SK-N-SH treated with all-trans-retinoic acid at 6 μM for 48 hours (cell line): ENCODE measurements at regions not wholly inside any gene's neighbourhood (a gene's known extent, or its start where the extent isn't known, plus 50 kb on each side); places are given as distances from the start of the nearest gene placed in this dataset.
"Not testable (repeated sequence)": the region's sequence is repeated elsewhere in the genome, so short reads cannot be mapped to it uniquely, and the experiment has no call there.

Source experiments
- ATAC-seq: fragments of 200-7000 bp; cut with Tn5 transposase; 3 replicates; pipeline ENCODE4 v1.9.1; 2020; ENCODE audit warnings: mild to moderate bottlenecking, moderate library complexity
- BACH2 ChIP-seq: fragments of 250-450 bp; sonication (Bioruptor Pico); IDR thresholded peaks from 2 replicates; pipeline ENCODE4 v1.9.0; 2021; ENCODE audit warnings: mild to moderate bottlenecking, borderline replicate concordance
- CSDC2 ChIP-seq: fragments of 250-450 bp; sonication (Bioruptor Pico); IDR thresholded peaks from 2 replicates; pipeline ENCODE4 v1.5.0; 2020; ENCODE audit warnings: mild to moderate bottlenecking, moderate library complexity
- GLIS3 ChIP-seq: fragments of 250-450 bp; sonication (Bioruptor Pico); IDR thresholded peaks from 2 replicates; pipeline ENCODE4 v1.5.0; 2020; ENCODE audit warnings: mild to moderate bottlenecking, moderate library complexity
- ISL1 ChIP-seq: fragments of 250-450 bp; sonication (Bioruptor Pico); IDR thresholded peaks from 2 replicates; pipeline ENCODE4 v2.1.2; 2022; ENCODE audit warnings: mild to moderate bottlenecking, moderate library complexity
- PPARA ChIP-seq: fragments of 250-450 bp; sonication (Bioruptor Pico); IDR thresholded peaks from 2 replicates; pipeline ENCODE4 v1.5.0; 2020; ENCODE audit warnings: mild to moderate bottlenecking, borderline replicate concordance
- RARB ChIP-seq: fragments of 250-450 bp; sonication (Bioruptor Pico); IDR thresholded peaks from 2 replicates; pipeline ENCODE4 v1.8.0; 2021; ENCODE audit warnings: mild to moderate bottlenecking, moderate library complexity
- SNAI2 ChIP-seq: fragments of 250-450 bp; sonication (Bioruptor Pico); IDR thresholded peaks from 2 replicates; pipeline ENCODE4 v1.5.0; 2020; ENCODE audit warnings: mild to moderate bottlenecking, moderate library complexity
- TCF4 ChIP-seq: fragments of 250-450 bp; sonication (Bioruptor Pico); IDR thresholded peaks from 2 replicates; pipeline ENCODE4 v1.8.0; 2021; ENCODE audit warnings: mild to moderate bottlenecking, moderate library complexity, borderline replicate concordance
- TOX ChIP-seq: fragments of 250-450 bp; sonication (Bioruptor Pico); IDR thresholded peaks from 2 replicates; pipeline ENCODE4 v1.8.0; 2021; ENCODE audit warnings: mild to moderate bottlenecking, moderate library complexity, borderline replicate concordance
- ZC3H10 ChIP-seq: fragments of 250-450 bp; sonication (Bioruptor Pico); IDR thresholded peaks from 2 replicates; pipeline ENCODE4 v1.5.1; 2021; ENCODE audit warnings: mild to moderate bottlenecking, moderate library complexity
- ZFP3 ChIP-seq: fragments of 250-450 bp; sonication (Bioruptor Pico); IDR thresholded peaks from 2 replicates; pipeline ENCODE4 v1.5.0; 2020; ENCODE audit warnings: mild to moderate bottlenecking, moderate library complexity
- ZFP30 ChIP-seq: fragments of 450-650 bp; formaldehyde crosslinking; IDR thresholded peaks from 2 replicates; pipeline ENCODE4 v1.5.0; 2022; ENCODE audit warnings: mild to moderate bottlenecking, moderate library complexity
- ZNF565 ChIP-seq: fragments of 450-650 bp; formaldehyde crosslinking; conservative IDR thresholded peaks from 2 replicates; pipeline ENCODE4 v1.5.0; 2020; ENCODE audit warnings: low read depth, mild to moderate bottlenecking, moderate library complexity
- ZNF70 ChIP-seq: fragments of 450-650 bp; formaldehyde crosslinking; IDR thresholded peaks from 2 replicates; pipeline ENCODE4 v1.5.0; 2020; ENCODE audit warnings: mild to moderate bottlenecking, moderate library complexity
- ZNF8 ChIP-seq: fragments of 450-650 bp; formaldehyde crosslinking; IDR thresholded peaks from 2 replicates; pipeline ENCODE4 v1.5.0; 2020; ENCODE audit warnings: mild to moderate bottlenecking, moderate library complexity
- TF ChIP-seq, protein P1 (sequence below): fragments of 250-450 bp; sonication (Bioruptor Pico); IDR thresholded peaks from 2 replicates; pipeline ENCODE4 v1.5.0; 2020; ENCODE audit warnings: mild to moderate bottlenecking, moderate library complexity
- TF ChIP-seq, protein P2 (sequence below): fragments of 250-450 bp; sonication (Bioruptor Pico); IDR thresholded peaks from 2 replicates; pipeline ENCODE4 v1.8.0; 2020; ENCODE audit warnings: mild to moderate bottlenecking, moderate library complexity, borderline replicate concordance
- TF ChIP-seq, protein P3 (sequence below): fragments of 250-450 bp; sonication (Bioruptor Pico); IDR thresholded peaks from 2 replicates; pipeline ENCODE4 v1.8.0; 2021; ENCODE audit warnings: low read depth, mild to moderate bottlenecking, moderate library complexity, borderline replicate concordance
- TF ChIP-seq, protein P4 (sequence below): fragments of 250-450 bp; sonication (Bioruptor Pico); IDR thresholded peaks from 2 replicates; pipeline ENCODE4 v1.5.1; 2020; ENCODE audit warnings: low read depth, mild to moderate bottlenecking, moderate library complexity

DNA sequence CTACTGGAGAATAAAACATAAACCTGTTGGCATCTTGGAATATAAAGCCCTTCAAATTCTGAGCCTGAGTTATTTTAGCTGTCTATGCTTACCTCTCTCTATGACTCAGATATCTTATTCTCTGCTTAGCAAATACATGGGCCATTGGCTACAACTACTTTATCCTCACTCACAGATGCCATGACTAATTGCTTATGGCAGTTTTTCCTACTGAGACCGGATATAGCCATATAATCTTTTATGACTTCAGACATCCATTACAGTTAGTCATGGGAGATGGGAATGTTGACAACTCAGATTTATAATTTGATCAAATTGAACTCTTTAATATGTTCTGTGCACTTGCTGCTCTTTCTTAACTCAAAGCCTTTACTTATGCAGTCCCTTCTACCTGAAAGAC, 502.4 kb upstream of the ATP2B1 start:
- TF ChIP-seq ISL1 (CRISPR knock-in tag): peak; percentile 83
- TF ChIP-seq, protein P1, sequence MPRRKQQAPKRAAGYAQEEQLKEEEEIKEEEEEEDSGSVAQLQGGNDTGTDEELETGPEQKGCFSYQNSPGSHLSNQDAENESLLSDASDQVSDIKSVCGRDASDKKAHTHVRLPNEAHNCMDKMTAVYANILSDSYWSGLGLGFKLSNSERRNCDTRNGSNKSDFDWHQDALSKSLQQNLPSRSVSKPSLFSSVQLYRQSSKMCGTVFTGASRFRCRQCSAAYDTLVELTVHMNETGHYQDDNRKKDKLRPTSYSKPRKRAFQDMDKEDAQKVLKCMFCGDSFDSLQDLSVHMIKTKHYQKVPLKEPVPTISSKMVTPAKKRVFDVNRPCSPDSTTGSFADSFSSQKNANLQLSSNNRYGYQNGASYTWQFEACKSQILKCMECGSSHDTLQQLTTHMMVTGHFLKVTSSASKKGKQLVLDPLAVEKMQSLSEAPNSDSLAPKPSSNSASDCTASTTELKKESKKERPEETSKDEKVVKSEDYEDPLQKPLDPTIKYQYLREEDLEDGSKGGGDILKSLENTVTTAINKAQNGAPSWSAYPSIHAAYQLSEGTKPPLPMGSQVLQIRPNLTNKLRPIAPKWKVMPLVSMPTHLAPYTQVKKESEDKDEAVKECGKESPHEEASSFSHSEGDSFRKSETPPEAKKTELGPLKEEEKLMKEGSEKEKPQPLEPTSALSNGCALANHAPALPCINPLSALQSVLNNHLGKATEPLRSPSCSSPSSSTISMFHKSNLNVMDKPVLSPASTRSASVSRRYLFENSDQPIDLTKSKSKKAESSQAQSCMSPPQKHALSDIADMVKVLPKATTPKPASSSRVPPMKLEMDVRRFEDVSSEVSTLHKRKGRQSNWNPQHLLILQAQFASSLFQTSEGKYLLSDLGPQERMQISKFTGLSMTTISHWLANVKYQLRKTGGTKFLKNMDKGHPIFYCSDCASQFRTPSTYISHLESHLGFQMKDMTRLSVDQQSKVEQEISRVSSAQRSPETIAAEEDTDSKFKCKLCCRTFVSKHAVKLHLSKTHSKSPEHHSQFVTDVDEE (CRISPR knock-in tag): no peak
- TF ChIP-seq CSDC2: no peak
- peak; percentile 40; the same call in 1 of the 2 replicates for TF ChIP-seq ZFP3
- TF ChIP-seq TOX: no peak
- TF ChIP-seq, protein P2, sequence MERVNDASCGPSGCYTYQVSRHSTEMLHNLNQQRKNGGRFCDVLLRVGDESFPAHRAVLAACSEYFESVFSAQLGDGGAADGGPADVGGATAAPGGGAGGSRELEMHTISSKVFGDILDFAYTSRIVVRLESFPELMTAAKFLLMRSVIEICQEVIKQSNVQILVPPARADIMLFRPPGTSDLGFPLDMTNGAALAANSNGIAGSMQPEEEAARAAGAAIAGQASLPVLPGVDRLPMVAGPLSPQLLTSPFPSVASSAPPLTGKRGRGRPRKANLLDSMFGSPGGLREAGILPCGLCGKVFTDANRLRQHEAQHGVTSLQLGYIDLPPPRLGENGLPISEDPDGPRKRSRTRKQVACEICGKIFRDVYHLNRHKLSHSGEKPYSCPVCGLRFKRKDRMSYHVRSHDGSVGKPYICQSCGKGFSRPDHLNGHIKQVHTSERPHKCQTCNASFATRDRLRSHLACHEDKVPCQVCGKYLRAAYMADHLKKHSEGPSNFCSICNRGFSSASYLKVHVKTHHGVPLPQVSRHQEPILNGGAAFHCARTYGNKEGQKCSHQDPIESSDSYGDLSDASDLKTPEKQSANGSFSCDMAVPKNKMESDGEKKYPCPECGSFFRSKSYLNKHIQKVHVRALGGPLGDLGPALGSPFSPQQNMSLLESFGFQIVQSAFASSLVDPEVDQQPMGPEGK (CRISPR knock-in tag): 0 out of 2 replicates have a peak, but pooled peaks have one; percentile 44
- no peak for TF ChIP-seq PPARA (CRISPR knock-in tag)
- TF ChIP-seq TCF4 (CRISPR knock-in tag): no peak
- TF ChIP-seq, protein P3, sequence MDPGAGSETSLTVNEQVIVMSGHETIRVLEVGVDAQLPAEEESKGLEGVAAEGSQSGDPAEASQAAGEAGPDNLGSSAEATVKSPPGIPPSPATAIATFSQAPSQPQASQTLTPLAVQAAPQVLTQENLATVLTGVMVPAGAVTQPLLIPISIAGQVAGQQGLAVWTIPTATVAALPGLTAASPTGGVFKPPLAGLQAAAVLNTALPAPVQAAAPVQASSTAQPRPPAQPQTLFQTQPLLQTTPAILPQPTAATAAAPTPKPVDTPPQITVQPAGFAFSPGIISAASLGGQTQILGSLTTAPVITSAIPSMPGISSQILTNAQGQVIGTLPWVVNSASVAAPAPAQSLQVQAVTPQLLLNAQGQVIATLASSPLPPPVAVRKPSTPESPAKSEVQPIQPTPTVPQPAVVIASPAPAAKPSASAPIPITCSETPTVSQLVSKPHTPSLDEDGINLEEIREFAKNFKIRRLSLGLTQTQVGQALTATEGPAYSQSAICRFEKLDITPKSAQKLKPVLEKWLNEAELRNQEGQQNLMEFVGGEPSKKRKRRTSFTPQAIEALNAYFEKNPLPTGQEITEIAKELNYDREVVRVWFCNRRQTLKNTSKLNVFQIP (CRISPR knock-in tag): 0 out of 2 replicates have a peak, but pooled peaks have one; percentile 18
- TF ChIP-seq ZC3H10 (CRISPR knock-in tag): peak; percentile 74; the same call in 1 of the 2 replicates
- peak; percentile 37; the same call in 2 of the 3 replicates for ATAC-seq

DNA sequence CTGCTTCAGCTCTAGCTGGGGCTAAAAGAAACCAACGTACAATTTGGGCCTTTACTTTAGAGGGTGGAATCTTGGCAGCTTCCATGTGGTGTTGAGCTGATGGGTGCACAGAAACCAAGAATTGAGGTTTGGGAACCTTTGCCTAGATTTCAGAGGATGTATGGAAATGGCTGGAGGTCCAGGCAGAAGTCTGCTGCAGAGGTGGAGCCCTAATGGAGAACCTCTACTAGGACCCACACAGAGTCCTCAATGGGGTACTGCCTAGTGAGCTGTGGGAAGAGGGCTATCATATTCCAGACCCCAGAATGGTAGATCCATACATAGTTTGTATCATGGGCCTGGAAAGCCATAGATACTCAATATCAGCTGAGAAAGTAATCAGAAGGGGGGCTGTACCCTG, 500.4 kb upstream of the ATP2B1 start:
- TF ChIP-seq ISL1 (CRISPR knock-in tag): no peak
- TF ChIP-seq ZNF8 (CRISPR knock-in tag): no peak
- TF ChIP-seq TOX: no peak
- no peak for TF ChIP-seq ZNF70
- ATAC-seq: no peak

DNA sequence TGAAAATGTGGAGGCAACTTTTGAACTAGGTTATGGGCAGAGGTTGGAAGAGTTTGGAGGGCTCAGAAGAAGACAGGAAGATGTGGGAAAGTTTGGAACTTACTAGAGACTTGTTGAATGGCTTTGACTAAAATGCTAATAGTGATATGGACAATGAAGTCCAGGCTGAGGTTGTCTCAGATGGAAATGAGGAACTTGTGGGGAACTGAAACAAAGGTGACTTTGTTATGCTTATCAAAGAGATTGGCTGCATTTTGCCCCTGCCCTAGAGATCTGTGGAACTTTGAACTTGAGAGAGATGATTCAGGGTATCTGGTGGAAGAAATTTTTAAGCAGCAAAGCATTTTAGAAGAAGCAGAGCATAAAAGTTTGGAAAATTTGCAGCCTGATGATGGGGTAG, 499.7 kb upstream of the ATP2B1 start:
- not testable (repeated sequence) for ATAC-seq

DNA sequence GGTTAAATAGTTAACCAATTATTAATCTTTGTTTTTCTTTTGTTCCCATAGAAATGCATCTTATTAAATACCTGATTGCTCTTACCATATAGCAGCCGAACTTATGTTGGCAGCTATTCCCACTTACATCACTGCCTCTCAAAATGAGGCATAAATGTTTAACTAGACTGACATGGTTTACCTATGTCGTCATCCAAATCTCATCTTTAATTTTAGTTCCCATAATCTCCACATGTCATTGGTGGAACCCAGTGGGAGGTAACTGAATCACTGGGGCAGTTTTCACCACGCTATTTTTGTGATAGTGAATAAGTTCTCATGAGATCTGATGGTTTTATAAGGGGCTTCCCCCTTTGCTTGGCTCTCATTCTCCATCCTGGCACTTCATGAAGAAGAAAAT, 499.2 kb upstream of the ATP2B1 start:
- TF ChIP-seq, protein P4, sequence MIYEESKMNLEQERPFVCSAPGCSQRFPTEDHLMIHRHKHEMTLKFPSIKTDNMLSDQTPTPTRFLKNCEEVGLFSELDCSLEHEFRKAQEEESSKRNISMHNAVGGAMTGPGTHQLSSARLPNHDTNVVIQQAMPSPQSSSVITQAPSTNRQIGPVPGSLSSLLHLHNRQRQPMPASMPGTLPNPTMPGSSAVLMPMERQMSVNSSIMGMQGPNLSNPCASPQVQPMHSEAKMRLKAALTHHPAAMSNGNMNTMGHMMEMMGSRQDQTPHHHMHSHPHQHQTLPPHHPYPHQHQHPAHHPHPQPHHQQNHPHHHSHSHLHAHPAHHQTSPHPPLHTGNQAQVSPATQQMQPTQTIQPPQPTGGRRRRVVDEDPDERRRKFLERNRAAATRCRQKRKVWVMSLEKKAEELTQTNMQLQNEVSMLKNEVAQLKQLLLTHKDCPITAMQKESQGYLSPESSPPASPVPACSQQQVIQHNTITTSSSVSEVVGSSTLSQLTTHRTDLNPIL (CRISPR knock-in tag): no peak
- TF ChIP-seq CSDC2: no peak
- no peak for TF ChIP-seq TCF4 (CRISPR knock-in tag)
- TF ChIP-seq ZNF565: no peak
- TF ChIP-seq BACH2 (CRISPR knock-in tag): no peak
- no peak for TF ChIP-seq ZFP30 (CRISPR knock-in tag)
- TF ChIP-seq, protein P1 (CRISPR knock-in tag): no peak
- TF ChIP-seq, protein P3 (CRISPR knock-in tag): no peak
- no peak for TF ChIP-seq RARB (CRISPR knock-in tag)
- TF ChIP-seq ZFP3: no peak
- TF ChIP-seq PPARA (CRISPR knock-in tag): no peak
- no peak for TF ChIP-seq ISL1 (CRISPR knock-in tag)
- TF ChIP-seq ZC3H10 (CRISPR knock-in tag): no peak
- TF ChIP-seq GLIS3 (CRISPR knock-in tag): no peak
- no peak for TF ChIP-seq SNAI2 (CRISPR knock-in tag)
- no peak for ATAC-seq
